Neural progenitor cell (in vitro differentiated cells): ENCODE measurements at regions not wholly inside any gene's neighbourhood (a gene's known extent, or its start where the extent isn't known, plus 50 kb on each side); places are given as distances from the start of the nearest gene placed in this dataset.

Experiments
- DNase-seq: peaks from one replicate; pipeline ENCODE4 v3.0.0-alpha.2; 2016; ENCODE audit warnings: low spot score
- H2AFZ ChIP-seq: fragments of 200-600 bp; sonication (generic); replicated peaks from 2 replicates; pipeline ENCODE4 v1.6.1; 2016; ENCODE audit warnings: antibody characterized with exemption
- H3F3A ChIP-seq: fragments of 200-600 bp; sonication (generic); 2 replicates; pipeline ENCODE4 v1.6.1; 2016; ENCODE audit warnings: antibody characterized with exemption, low read depth
- H3K27ac ChIP-seq: fragments of 200-600 bp; sonication (generic); 2 replicates; pipeline ENCODE4 v1.5.1; 2016; ENCODE audit warnings: mild to moderate bottlenecking
- H3K27me3 ChIP-seq: fragments of 200-600 bp; sonication (generic); 2 replicates; pipeline ENCODE4 v1.6.1; 2016; ENCODE audit warnings: mild to moderate bottlenecking, moderate library complexity
- H3K36me3 ChIP-seq: fragments of 200-600 bp; sonication (generic); 2 replicates; pipeline ENCODE4 v1.5.1; 2016
- H3K4me1 ChIP-seq: fragments of 200-600 bp; sonication (generic); 2 replicates; pipeline ENCODE4 v1.6.1; 2016; ENCODE audit warnings: mixed run types
- H3K4me2 ChIP-seq: fragments of 200-600 bp; sonication (generic); 2 replicates; pipeline ENCODE4 v1.6.1; 2016
- H3K4me3 ChIP-seq: fragments of 200-600 bp; sonication (generic); 2 replicates; pipeline ENCODE4 v1.5.1; 2016
- H3K79me2 ChIP-seq: fragments of 200-600 bp; sonication (generic); 2 replicates; pipeline ENCODE4 v1.6.1; 2016; ENCODE audit warnings: low read depth
- H3K9ac ChIP-seq: fragments of 200-600 bp; sonication (generic); 2 replicates; pipeline ENCODE4 v1.6.1; 2016
- H3K9me3 ChIP-seq: fragments of 200-600 bp; sonication (generic); 2 replicates; pipeline ENCODE4 v1.5.1; 2016; ENCODE audit warnings: low read depth
- H4K20me1 ChIP-seq: fragments of 200-600 bp; sonication (generic); 2 replicates; pipeline ENCODE4 v1.6.1; 2016; ENCODE audit warnings: low read depth
- H3K27ac Mint-ChIP-seq: 3 replicates; pipeline ENCODE4 v1.8.0; 2021; ENCODE audit warnings: mixed read lengths
- H3K27me3 Mint-ChIP-seq: 2 replicates; pipeline ENCODE4 v1.8.0; 2022; ENCODE audit warnings: low read depth, mild to moderate bottlenecking, inconsistent platforms, moderate library complexity, mixed read lengths; ENCODE audit not compliant: insufficient read depth
- H3K36me3 Mint-ChIP-seq: 3 replicates; pipeline ENCODE4 v1.8.0; 2021; ENCODE audit warnings: mixed read lengths
- H3K4me1 Mint-ChIP-seq: 3 replicates; pipeline ENCODE4 v1.8.0; 2021; ENCODE audit warnings: mixed read lengths
- H3K4me3 Mint-ChIP-seq: 3 replicates; pipeline ENCODE4 v1.8.0; 2021; ENCODE audit warnings: mild to moderate bottlenecking, moderate library complexity, mixed read lengths
- H3K9me3 Mint-ChIP-seq: 3 replicates; pipeline ENCODE4 v1.8.0; 2020; ENCODE audit warnings: mixed read lengths
- EZH2 ChIP-seq: fragments of 200-600 bp; sonication (generic); IDR thresholded peaks from 2 replicates; pipeline ENCODE4 v1.6.1; 2017; ENCODE audit warnings: antibody characterized with exemption, mild to moderate bottlenecking, moderate library complexity
- EZH2phosphoT487 ChIP-seq: fragments of 200-600 bp; sonication (generic); IDR thresholded peaks from 2 replicates; pipeline ENCODE4 v1.6.1; 2017; ENCODE audit warnings: antibody characterized with exemption
- TF ChIP-seq, protein P1 (sequence below): fragments of 200-600 bp; sonication (generic); IDR thresholded peaks from 2 replicates; pipeline ENCODE4 v1.5.1; 2017; ENCODE audit warnings: antibody characterized with exemption, mild to moderate bottlenecking

DNA sequence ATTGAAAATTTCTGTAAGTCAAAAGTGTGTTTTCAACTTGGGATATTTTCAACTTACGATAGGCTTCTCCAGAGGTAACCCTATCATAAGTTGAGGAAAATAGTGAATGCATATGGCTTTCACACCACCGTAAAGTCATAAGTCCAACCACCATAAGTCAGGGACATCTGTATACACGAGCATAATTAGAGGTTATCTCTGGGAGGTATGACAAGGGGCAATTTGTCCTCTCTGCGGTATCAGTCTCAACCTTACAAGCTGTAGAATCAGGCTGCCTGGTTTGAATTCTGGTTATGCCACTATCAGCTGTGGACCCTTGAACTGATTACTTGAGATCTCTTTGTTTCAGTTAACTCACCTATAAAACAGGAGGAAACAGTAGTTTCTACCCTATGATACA is 202.9 kb upstream of the JARID2 start:
- Histone ChIP-seq H3K4me3 (no peak overlapping the region), H3K27ac (no peak overlapping the region), H3F3A (no peaks in the 10 kb centered on the region), H4K20me1 (no peaks in the 10 kb centered on the region), H3K36me3 (no peaks in the 10 kb centered on the region), H3K79me2 (no peaks in the 10 kb centered on the region), H3K9ac (no peak overlapping the region), H3K4me1 (peaks cover 5% of the 10 kb centered on the region), H2AFZ (no peak overlapping the region), H3K27me3 (no peaks in the 10 kb centered on the region), H3K4me2 (no peak overlapping the region), H3K9me3 (no peaks in the 10 kb centered on the region)
- Mint-ChIP-seq H3K27ac (no peak overlapping the region), H3K9me3 (no peaks in the 10 kb centered on the region), H3K36me3 (no peaks in the 10 kb centered on the region), H3K4me1 (peaks cover 11% of the 10 kb centered on the region), H3K27me3 (peaks cover 5% of the 10 kb centered on the region), H3K4me3 (no peak overlapping the region)
- no peak for TF ChIP-seq EZH2phosphoT487
- TF ChIP-seq EZH2: no peak
- TF ChIP-seq, protein P1, sequence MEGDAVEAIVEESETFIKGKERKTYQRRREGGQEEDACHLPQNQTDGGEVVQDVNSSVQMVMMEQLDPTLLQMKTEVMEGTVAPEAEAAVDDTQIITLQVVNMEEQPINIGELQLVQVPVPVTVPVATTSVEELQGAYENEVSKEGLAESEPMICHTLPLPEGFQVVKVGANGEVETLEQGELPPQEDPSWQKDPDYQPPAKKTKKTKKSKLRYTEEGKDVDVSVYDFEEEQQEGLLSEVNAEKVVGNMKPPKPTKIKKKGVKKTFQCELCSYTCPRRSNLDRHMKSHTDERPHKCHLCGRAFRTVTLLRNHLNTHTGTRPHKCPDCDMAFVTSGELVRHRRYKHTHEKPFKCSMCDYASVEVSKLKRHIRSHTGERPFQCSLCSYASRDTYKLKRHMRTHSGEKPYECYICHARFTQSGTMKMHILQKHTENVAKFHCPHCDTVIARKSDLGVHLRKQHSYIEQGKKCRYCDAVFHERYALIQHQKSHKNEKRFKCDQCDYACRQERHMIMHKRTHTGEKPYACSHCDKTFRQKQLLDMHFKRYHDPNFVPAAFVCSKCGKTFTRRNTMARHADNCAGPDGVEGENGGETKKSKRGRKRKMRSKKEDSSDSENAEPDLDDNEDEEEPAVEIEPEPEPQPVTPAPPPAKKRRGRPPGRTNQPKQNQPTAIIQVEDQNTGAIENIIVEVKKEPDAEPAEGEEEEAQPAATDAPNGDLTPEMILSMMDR: no peak
- DNase-seq: no peak

DNA sequence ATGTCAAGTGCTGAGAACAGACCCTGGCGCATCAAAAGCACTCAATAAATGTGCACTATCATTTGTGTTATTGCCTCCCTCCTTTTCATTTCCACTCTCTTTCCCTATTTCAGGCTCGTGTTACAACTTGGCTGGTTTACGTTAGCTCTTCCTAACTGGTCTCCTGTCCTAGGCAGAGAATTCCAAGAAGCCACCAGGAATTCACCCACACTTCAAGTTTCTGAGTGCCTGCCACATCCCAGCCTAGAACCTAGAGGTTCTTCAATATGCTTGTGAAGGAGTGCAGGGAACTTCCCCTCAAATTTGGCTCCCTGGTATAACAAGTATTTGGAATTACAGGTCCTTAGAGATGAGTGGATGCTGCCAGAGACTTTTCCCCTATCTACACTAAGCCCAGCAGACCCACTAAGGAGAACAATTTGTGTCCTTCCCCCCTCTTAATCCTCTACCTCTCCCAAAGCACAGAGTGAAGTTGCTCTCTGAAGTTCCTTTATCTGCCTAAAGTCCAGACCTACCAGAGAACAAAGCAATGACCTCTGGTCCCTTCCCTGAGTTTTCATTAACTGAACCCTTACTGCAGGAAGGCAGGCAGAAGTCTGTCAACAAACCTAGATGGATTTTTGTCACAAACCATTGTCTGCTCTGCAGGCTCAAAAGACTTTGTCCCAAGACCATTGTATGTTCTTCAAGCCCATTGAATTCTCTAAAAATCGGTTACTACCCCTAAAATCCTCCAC is 201.6 kb upstream of the JARID2 start:
- Histone ChIP-seq H3K27ac (no peak overlapping the region), H3K4me3 (no peak overlapping the region), H4K20me1 (no peaks in the 10 kb centered on the region), H2AFZ (no peak overlapping the region), H3K36me3 (no peaks in the 10 kb centered on the region), H3K9ac (no peak overlapping the region), H3K4me2 (peak overlapping the region; percentile 29), H3F3A (no peaks in the 10 kb centered on the region), H3K27me3 (no peaks in the 10 kb centered on the region), H3K9me3 (no peaks in the 10 kb centered on the region), H3K4me1 (peaks cover 5% of the 10 kb centered on the region), H3K79me2 (no peaks in the 10 kb centered on the region)
- DNase-seq: peak; percentile 9
- H3K36me3 Mint-ChIP-seq: no peaks in the 10 kb centered on the region
- peaks cover 8% of the 10 kb centered on the region for H3K4me1 Mint-ChIP-seq
- no peaks in the 10 kb centered on the region for H3K9me3 Mint-ChIP-seq
- peaks cover 2% of the 10 kb centered on the region for H3K27me3 Mint-ChIP-seq
- H3K27ac Mint-ChIP-seq: no peak overlapping the region
- H3K4me3 Mint-ChIP-seq: no peak overlapping the region
- TF ChIP-seq EZH2phosphoT487 (no peak), EZH2 (no peak)
- TF ChIP-seq, protein P1: no peak

DNA sequence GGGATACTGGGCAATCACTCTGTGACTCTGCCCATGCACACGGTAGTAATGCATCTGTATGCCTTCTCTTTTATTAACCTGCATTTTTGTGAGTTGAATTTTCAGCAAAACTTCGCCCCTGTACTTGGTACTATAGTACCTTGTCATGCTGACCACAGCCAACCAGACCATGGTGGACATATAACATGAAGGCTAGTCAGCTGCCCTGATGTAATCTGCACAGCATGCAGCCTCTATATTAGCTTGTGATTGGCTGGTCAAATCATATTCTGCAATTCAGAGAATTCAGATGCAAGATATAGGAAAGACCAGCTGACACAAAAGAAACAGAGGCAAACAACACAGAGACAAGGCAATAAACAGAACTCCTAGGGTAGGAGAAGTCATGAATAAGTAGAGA is 200.9 kb upstream of the JARID2 start:
- Histone ChIP-seq H4K20me1 (no peaks in the 10 kb centered on the region), H3K79me2 (no peaks in the 10 kb centered on the region), H3K27me3 (no peaks in the 10 kb centered on the region), H3K4me1 (peaks cover 5% of the 10 kb centered on the region), H3K27ac (no peak overlapping the region), H3K36me3 (no peaks in the 10 kb centered on the region), H3F3A (no peaks in the 10 kb centered on the region), H3K9me3 (no peaks in the 10 kb centered on the region), H2AFZ (no peak overlapping the region), H3K4me3 (no peak overlapping the region), H3K4me2 (no peak overlapping the region), H3K9ac (no peak overlapping the region)
- H3K9me3 Mint-ChIP-seq: no peaks in the 10 kb centered on the region
- TF ChIP-seq EZH2 (no peak), EZH2phosphoT487 (no peak)
- TF ChIP-seq, protein P1: no peak
- H3K4me1 Mint-ChIP-seq: peaks cover 8% of the 10 kb centered on the region
- no peak overlapping the region for H3K4me3 Mint-ChIP-seq
- no peak overlapping the region for H3K27ac Mint-ChIP-seq
- no peak for DNase-seq
- H3K36me3 Mint-ChIP-seq: no peaks in the 10 kb centered on the region
- H3K27me3 Mint-ChIP-seq: peaks cover 2% of the 10 kb centered on the region
